Neural progenitor cell (in vitro differentiated cells): ENCODE measurements at regions not wholly inside any gene's neighbourhood (a gene's known extent, or its start where the extent isn't known, plus 50 kb on each side); places are given as distances from the start of the nearest gene placed in this dataset.

Source experiments
- DNase-seq: peaks from one replicate; pipeline ENCODE4 v3.0.0-alpha.2; 2016; ENCODE audit warnings: low spot score
- H2AFZ ChIP-seq: fragments of 200-600 bp; sonication (generic); replicated peaks from 2 replicates; pipeline ENCODE4 v1.6.1; 2016; ENCODE audit warnings: antibody characterized with exemption
- H3F3A ChIP-seq: fragments of 200-600 bp; sonication (generic); 2 replicates; pipeline ENCODE4 v1.6.1; 2016; ENCODE audit warnings: antibody characterized with exemption, low read depth
- H3K27ac ChIP-seq: fragments of 200-600 bp; sonication (generic); 2 replicates; pipeline ENCODE4 v1.5.1; 2016; ENCODE audit warnings: mild to moderate bottlenecking
- H3K27me3 ChIP-seq: fragments of 200-600 bp; sonication (generic); 2 replicates; pipeline ENCODE4 v1.6.1; 2016; ENCODE audit warnings: mild to moderate bottlenecking, moderate library complexity
- H3K36me3 ChIP-seq: fragments of 200-600 bp; sonication (generic); 2 replicates; pipeline ENCODE4 v1.5.1; 2016
- H3K4me1 ChIP-seq: fragments of 200-600 bp; sonication (generic); 2 replicates; pipeline ENCODE4 v1.6.1; 2016; ENCODE audit warnings: mixed run types
- H3K4me2 ChIP-seq: fragments of 200-600 bp; sonication (generic); 2 replicates; pipeline ENCODE4 v1.6.1; 2016
- H3K4me3 ChIP-seq: fragments of 200-600 bp; sonication (generic); 2 replicates; pipeline ENCODE4 v1.5.1; 2016
- H3K79me2 ChIP-seq: fragments of 200-600 bp; sonication (generic); 2 replicates; pipeline ENCODE4 v1.6.1; 2016; ENCODE audit warnings: low read depth
- H3K9ac ChIP-seq: fragments of 200-600 bp; sonication (generic); 2 replicates; pipeline ENCODE4 v1.6.1; 2016
- H3K9me3 ChIP-seq: fragments of 200-600 bp; sonication (generic); 2 replicates; pipeline ENCODE4 v1.5.1; 2016; ENCODE audit warnings: low read depth
- H4K20me1 ChIP-seq: fragments of 200-600 bp; sonication (generic); 2 replicates; pipeline ENCODE4 v1.6.1; 2016; ENCODE audit warnings: low read depth
- H3K27ac Mint-ChIP-seq: 3 replicates; pipeline ENCODE4 v1.8.0; 2021; ENCODE audit warnings: mixed read lengths
- H3K27me3 Mint-ChIP-seq: 2 replicates; pipeline ENCODE4 v1.8.0; 2022; ENCODE audit warnings: low read depth, mild to moderate bottlenecking, inconsistent platforms, moderate library complexity, mixed read lengths; ENCODE audit not compliant: insufficient read depth
- H3K36me3 Mint-ChIP-seq: 3 replicates; pipeline ENCODE4 v1.8.0; 2021; ENCODE audit warnings: mixed read lengths
- H3K4me1 Mint-ChIP-seq: 3 replicates; pipeline ENCODE4 v1.8.0; 2021; ENCODE audit warnings: mixed read lengths
- H3K4me3 Mint-ChIP-seq: 3 replicates; pipeline ENCODE4 v1.8.0; 2021; ENCODE audit warnings: mild to moderate bottlenecking, moderate library complexity, mixed read lengths
- H3K9me3 Mint-ChIP-seq: 3 replicates; pipeline ENCODE4 v1.8.0; 2020; ENCODE audit warnings: mixed read lengths
- CTCF ChIP-seq: fragments of 200-600 bp; sonication (generic); IDR thresholded peaks from 2 replicates; pipeline ENCODE4 v1.5.1; 2017; ENCODE audit warnings: antibody characterized with exemption, mild to moderate bottlenecking
- EZH2 ChIP-seq: fragments of 200-600 bp; sonication (generic); IDR thresholded peaks from 2 replicates; pipeline ENCODE4 v1.6.1; 2017; ENCODE audit warnings: antibody characterized with exemption, mild to moderate bottlenecking, moderate library complexity
- EZH2phosphoT487 ChIP-seq: fragments of 200-600 bp; sonication (generic); IDR thresholded peaks from 2 replicates; pipeline ENCODE4 v1.6.1; 2017; ENCODE audit warnings: antibody characterized with exemption

GRCh38 chr6:147941143-147941542 lies 401.5 kb upstream of the SASH1 start:
- Histone ChIP-seq H3K36me3 (no peaks in the 10 kb centered on the region), H3K9ac (no peak overlapping the region), H3K4me3 (no peak overlapping the region), H4K20me1 (no peaks in the 10 kb centered on the region), H3K27ac (no peak overlapping the region), H3F3A (peaks cover 5% of the 10 kb centered on the region), H3K4me2 (no peak overlapping the region), H2AFZ (no peak overlapping the region), H3K27me3 (no peaks in the 10 kb centered on the region), H3K9me3 (no peaks in the 10 kb centered on the region), H3K79me2 (no peaks in the 10 kb centered on the region), H3K4me1 (peaks cover 14% of the 10 kb centered on the region)
- Mint-ChIP-seq H3K4me3 (no peak overlapping the region), H3K27ac (no peak overlapping the region), H3K36me3 (peaks cover 12% of the 10 kb centered on the region), H3K4me1 (peaks cover 31% of the 10 kb centered on the region), H3K9me3 (peaks cover 25% of the 10 kb centered on the region), H3K27me3 (peaks cover 12% of the 10 kb centered on the region)
- TF ChIP-seq EZH2 (no peak), EZH2phosphoT487 (no peak), CTCF (no peak)
- peak; percentile 36 for DNase-seq

GRCh38 chr6:147942363-147942762 lies 400.3 kb upstream of the SASH1 start:
- no peak overlapping the region for H3K9ac ChIP-seq
- no peak overlapping the region for H3K27ac ChIP-seq
- no peak overlapping the region for H3K4me3 ChIP-seq
- Mint-ChIP-seq H3K9me3 (peaks cover 28% of the 10 kb centered on the region), H3K4me3 (no peak overlapping the region), H3K27me3 (peaks cover 11% of the 10 kb centered on the region), H3K27ac (peak overlapping the region; percentile 30), H3K36me3 (peaks cover 12% of the 10 kb centered on the region), H3K4me1 (peaks cover 31% of the 10 kb centered on the region)
- peaks cover 5% of the 10 kb centered on the region for H3F3A ChIP-seq
- H3K4me2 ChIP-seq = no peak overlapping the region
- H3K27me3 ChIP-seq = no peaks in the 10 kb centered on the region
- DNase-seq = peak; percentile 17
- H2AFZ ChIP-seq = no peak overlapping the region
- H4K20me1 ChIP-seq = no peaks in the 10 kb centered on the region
- no peaks in the 10 kb centered on the region for H3K9me3 ChIP-seq
- H3K79me2 ChIP-seq = no peaks in the 10 kb centered on the region
- H3K36me3 ChIP-seq = no peaks in the 10 kb centered on the region
- H3K4me1 ChIP-seq = peaks cover 14% of the 10 kb centered on the region
- no peak for TF ChIP-seq EZH2
- no peak for TF ChIP-seq CTCF
- TF ChIP-seq EZH2phosphoT487 = no peak

DNA sequence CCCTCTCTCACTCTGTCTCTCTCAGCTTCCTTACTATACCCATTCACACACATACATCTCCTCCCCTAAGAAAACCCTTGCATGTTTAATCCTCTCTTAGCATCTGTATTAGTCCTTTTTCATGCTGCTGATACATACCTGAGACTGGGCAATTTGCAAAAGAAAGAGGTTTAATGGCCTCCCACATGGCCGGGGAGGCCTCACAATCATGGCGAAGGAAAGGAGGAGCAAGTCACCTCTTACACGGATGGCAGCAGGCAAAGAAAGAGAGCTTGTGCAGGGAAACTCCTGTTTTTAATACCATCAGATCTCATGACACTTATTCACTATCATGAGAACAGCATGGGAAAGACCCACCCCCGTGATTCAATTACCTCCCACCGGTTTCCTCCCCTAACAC lies 398.5 kb upstream of the SASH1 start:
- no peak overlapping the region for H3K4me3 ChIP-seq
- H4K20me1 ChIP-seq = no peaks in the 10 kb centered on the region
- H3K4me1 Mint-ChIP-seq = peaks cover 35% of the 10 kb centered on the region
- peaks cover 5% of the 10 kb centered on the region for H3F3A ChIP-seq
- peaks cover 11% of the 10 kb centered on the region for H3K27me3 Mint-ChIP-seq
- no peak overlapping the region for H3K4me2 ChIP-seq
- H3K36me3 Mint-ChIP-seq = peaks cover 12% of the 10 kb centered on the region
- TF ChIP-seq EZH2 (no peak), EZH2phosphoT487 (no peak), CTCF (no peak)
- peaks cover 26% of the 10 kb centered on the region for H3K9me3 Mint-ChIP-seq
- no peak overlapping the region for H3K27ac ChIP-seq
- H3K9ac ChIP-seq = no peak overlapping the region
- H3K79me2 ChIP-seq = no peaks in the 10 kb centered on the region
- H3K9me3 ChIP-seq = no peaks in the 10 kb centered on the region
- H3K36me3 ChIP-seq = no peaks in the 10 kb centered on the region
- no peak overlapping the region for H2AFZ ChIP-seq
- no peak for DNase-seq
- H3K4me1 ChIP-seq = peaks cover 14% of the 10 kb centered on the region
- H3K4me3 Mint-ChIP-seq = no peak overlapping the region
- H3K27me3 ChIP-seq = no peaks in the 10 kb centered on the region
- no peak overlapping the region for H3K27ac Mint-ChIP-seq
